ENCODE measurements at regions not wholly inside any gene's neighbourhood (a gene's known extent, or its start where the extent isn't known, plus 50 kb on each side); places are given as distances from the start of the nearest gene placed in this dataset.
"Not testable (repeated sequence)": the region's sequence is repeated elsewhere in the genome, so short reads cannot be mapped to it uniquely, and the experiment has no call there.

DNA sequence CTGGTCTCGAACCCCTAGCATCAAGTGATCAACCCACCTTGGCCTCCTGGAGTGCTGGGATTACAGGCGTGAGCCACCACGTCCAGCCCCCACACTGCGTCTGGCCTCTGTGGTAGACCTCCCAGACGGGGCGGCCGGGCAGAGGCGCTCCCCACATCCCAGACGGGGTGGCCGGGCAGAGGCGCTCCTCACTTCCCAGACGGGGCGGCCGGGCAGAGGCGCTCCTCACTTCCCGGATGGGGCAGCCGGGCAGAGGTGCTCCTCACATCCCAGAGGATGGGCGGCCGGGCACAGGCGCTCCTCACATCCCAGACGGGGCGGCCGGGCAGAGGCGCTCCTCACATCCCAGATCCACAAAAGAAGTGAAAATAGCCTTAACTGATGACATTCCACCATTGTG is 1891.0 kb upstream of the CDH9 start:
- DNase-seq (ENCODE audit: low read depth in 2 of 2), result not testable (repeated sequence)

DNA sequence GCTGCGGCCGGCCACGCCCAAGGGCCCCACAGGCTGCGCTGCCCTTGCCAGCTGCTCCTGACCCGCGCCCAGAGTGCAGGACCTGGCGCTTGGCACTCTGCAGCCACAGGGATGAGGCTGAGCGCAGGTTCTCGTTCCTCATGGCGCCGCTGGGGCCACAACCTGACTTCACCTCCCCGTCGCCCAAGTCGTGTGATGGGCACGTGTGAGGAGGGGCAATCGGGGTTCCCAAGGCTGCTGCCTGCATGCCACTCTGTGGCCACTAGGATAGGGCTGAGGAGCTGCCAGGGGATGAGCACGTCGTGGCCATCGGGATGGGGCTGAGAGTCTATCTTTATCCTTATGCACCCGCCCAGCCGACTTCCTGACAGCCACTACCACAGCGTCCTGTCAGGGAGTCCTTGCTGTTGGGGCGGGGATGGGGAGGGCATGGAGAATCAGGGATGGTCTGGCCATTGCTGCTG is 1890.0 kb upstream of the CDH9 start:
- DNase-seq (ENCODE audit: low read depth in 2 of 2), result not testable (repeated sequence)

DNA sequence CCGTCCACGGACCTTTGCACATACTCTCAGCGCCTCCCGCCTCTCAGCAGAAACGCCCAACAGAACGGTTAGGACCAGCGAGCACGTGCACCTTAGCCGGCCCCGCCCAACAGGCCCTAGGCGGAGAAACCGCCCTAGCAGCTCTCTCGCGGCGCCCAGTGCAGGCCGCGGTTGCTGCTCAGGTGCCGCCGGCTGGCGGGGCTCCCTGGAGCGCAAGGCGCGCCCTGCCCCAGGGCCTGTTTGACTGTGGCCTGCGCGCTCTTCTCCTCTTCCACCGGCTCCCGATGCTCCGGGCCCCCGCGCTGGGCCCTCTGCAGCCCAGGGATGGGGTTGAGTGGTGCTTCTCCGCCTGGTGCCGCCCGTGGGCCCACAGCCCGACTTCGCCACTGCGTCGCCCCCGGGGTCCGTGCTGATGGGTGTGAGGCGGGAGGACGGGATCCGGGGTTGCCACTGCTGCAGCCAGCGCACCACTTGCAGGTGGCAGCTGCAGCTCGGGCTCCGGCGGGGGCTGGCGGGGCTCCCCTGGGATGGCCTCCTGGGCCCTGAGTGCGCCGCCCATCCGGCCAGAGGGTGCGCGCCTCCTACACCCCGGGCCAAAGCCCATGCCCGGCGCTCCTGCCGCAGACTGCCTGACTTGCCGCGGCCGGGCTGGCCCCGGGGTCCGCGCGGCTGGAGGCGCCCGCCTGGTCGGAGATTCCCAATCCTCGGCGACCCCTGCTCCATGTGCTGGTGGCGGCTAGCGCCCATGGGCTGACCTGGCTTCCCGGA is 1889.4 kb upstream of the CDH9 start:
- no peak for DNase-seq (ENCODE audit: low read depth in 2 of 2)

DNA sequence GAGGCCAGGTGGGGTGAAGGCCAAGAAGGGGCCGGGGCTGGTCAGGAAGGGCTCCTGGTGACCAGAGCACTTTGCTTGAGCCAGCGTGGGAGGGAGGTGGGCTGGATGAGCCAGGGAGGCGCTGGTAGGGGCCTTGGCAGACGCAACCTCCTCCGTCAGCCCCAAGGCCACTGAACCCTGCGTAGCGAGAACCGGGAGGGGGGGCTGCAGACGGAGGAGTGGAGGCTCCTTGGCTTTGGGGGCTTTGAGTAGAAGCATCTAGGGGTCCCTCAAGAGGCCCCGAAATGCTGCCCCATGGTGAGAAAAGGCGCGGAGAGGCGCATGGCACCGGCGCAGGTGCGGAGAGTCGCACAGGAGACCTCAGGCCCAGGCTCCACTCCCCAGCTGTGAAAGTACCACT is 1888.0 kb upstream of the CDH9 start:
- DNase-seq (ENCODE audit: low read depth in 2 of 2), result no peak

DNA sequence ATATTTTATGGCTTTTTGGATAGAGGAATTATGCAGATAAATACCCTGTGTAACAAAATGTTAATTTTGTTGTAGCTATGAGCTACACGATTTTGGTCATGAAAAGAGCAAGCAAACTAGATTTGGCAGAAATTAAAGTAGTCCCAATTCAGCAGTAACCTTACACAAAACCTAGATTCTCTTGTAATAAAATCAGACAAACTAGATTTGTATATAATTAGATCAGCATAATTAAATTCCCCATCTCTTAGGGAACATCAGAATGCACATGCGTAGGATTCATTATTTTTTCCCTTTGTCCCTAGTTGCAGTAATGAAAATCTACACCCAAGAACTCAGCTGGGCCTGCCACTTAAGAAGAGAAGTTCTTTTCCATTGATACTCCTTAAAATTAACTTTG is 1879.2 kb upstream of the CDH9 start:
- DNase-seq (ENCODE audit: low read depth in 2 of 2), result no peak

DNA sequence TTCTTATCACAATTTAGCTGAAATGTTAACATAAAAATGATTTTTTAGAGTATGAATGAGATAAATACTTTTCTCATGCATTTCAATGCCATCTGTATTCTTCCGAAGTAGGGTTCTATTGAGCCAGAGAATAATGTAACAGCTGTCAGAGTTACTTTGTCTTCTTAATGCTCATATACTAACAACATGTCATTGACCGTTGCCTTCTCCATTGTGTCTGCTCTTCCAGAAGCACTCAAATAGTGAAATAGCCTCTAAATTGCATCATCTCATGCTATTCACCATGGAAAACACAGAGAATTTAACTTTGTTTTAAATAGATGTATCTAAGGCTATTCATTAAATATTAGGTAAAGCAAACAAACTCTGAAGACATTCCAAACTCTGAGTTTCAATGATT is 1875.9 kb upstream of the CDH9 start:
- DNase-seq (ENCODE audit: low read depth in 2 of 2), result no peak

DNA sequence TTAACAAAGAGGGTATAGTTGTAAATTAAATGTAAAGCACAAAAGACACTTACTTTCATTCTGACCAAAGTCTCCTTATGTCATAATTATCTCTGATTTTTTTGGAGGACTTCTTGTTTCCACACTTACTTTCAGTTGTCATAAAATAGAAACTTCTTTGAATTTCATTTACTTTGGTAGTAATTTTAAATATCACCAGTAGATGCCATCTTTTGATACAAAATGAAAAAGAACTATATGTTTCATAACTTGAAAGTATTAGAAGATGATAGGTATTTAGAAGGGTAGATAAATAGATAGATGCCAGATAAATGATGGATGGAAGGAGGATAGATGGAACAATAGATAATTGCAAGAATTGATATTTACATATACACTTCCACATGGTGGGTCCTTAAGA is 1865.3 kb upstream of the CDH9 start:
- DNase-seq (ENCODE audit: low read depth in 2 of 2), result no peak

DNA sequence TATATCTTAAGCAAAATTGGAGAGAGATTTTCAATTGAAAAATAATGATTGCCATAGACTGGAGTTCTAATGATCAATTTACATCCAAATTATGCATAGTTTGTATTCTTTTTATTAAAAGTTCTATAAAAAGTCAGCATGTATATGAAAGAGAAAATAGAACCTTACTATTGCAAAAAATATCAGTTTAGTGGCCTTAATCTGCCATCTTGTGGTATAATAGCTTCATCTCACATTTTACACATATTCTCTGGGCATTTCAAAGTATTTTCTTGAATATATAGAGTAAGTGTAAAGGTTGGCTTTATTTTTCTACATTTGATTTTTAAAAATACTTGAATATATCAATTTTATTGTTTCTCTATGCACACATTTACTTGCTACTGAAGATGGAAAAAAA is 1858.6 kb upstream of the CDH9 start:
- DNase-seq (ENCODE audit: low read depth in 2 of 2), result no peak

DNA sequence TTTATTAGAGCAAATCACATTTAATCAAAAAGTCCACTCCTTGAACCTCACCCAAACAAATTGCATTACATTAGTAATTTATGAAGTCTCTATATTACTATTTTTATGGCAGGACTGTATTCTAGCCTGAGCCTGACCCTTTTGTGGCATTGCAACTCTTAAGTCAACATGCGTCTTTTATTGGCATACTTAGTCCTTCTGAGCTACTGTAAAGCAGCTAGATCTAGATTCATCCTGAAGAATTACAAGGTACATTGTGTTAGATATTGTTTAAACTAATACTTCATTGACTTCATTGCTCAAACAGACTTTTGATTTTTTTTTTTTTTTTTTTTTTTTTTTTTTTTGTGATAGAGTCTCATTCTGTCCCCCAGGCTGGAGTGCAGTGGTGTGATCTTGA is 1842.5 kb upstream of the CDH9 start:
- no peak for DNase-seq (ENCODE audit: low read depth in 2 of 2)

DNA sequence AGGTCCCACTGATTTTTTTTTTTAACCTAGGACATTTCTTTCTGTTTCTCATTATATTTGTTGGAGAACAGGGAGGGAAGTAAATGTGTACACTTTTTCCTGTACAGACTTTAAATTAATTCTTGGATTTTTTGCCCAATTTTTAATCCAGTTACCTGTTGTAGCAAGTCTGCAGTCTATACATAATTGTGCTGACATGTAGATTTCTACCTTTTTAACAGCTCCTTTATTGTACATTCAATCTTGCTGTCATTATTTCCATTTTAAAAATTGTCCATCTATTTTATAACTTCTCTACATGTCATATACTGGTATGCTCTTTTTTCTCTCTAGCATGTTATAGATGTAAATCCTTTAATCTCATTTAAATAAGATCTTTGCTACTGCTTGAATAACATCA is 1838.7 kb upstream of the CDH9 start:
- DNase-seq (ENCODE audit: low read depth in 2 of 2), result no peak

DNA sequence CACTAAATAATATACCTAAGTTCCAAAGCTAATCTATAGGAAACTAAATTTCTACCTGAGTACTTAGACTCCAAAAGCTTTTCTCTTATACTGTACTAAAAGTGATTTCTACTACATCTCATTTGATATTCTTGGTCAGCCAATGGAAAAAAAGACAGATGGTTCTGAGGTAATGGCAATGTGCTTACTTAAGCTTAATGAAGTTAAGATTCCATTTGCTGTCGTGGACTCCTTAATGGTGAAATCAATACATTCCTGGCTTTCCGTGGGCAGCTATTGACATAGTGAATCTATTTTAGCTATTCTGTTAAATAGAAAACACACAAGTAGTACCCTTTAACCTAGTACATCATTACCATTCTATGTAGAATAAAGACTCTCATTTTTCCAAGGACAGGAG is 1825.6 kb upstream of the CDH9 start:
- DNase-seq (ENCODE audit: low read depth in 2 of 2), result no peak

DNA sequence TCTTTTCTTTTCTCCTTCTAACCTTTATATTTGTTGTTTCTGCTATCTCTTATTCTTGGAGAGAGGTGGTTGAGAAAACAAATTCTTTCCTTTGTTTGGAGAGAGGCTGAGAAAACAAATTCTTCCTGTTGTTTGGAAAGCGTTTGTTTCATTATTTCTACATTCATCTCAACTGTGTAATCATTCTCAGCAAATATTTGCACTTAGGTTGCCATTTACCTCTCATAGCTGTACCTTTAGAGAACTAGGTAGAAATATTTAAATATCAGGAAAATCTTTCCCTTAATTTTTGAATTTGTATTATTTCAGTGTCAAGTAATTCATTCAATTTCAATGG is 1824.4 kb upstream of the CDH9 start:
- DNase-seq (ENCODE audit: low read depth in 2 of 2), result no peak

DNA sequence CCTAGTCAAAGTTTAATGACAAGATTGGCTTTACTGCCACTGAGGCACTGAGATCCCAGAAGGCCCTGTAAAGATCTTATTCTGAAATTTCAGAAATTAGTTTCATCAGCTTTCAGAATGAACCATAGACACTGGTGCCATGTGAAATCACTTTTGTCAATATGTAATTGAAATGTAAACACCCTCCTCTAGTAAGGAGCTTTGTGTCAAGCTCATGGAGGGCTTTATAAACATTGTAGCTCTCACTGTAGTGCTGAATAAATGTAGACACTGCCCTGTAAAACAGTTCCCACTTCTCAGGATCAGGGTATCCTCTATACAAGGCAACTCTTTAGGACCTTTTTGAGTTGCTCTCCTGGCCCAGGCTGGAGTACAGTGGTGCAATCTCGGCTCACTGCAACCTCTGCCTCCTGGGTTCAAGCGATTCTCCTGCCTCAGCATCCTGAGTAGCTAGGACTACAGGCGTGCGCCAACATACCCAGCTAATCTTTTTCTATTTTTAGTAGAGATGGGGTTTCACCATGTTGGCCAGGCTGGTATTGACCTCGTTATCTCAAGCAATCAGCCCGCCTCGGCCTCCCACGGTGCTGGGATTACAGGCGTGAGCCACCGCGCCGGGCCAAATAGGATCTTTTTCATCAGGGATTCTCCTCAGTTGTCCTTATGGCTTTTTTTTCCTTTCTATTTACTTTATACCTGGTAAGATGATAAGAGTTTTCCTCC is 1823.9 kb upstream of the CDH9 start:
- DNase-seq (ENCODE audit: low read depth in 2 of 2), result no peak

DNA sequence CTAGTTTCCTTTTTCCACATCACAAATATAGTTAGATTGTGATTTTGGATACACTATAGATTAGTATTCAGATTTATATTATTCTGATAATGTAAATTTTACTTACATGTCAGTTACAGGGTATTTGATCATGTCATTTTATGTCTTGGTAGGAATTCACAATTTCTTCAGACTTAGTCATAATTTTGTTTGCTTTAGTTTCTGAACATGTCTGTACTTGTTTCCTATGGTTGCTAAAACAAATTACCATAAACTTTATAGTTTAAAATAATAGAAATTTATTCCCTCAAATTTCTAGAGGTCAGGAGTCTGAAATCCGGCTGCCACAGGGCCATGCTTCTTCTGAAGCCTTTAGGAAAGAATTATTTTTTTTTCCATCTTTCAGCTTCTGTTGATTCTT is 1817.2 kb upstream of the CDH9 start:
- DNase-seq (ENCODE audit: low read depth in 2 of 2), result no peak

DNA sequence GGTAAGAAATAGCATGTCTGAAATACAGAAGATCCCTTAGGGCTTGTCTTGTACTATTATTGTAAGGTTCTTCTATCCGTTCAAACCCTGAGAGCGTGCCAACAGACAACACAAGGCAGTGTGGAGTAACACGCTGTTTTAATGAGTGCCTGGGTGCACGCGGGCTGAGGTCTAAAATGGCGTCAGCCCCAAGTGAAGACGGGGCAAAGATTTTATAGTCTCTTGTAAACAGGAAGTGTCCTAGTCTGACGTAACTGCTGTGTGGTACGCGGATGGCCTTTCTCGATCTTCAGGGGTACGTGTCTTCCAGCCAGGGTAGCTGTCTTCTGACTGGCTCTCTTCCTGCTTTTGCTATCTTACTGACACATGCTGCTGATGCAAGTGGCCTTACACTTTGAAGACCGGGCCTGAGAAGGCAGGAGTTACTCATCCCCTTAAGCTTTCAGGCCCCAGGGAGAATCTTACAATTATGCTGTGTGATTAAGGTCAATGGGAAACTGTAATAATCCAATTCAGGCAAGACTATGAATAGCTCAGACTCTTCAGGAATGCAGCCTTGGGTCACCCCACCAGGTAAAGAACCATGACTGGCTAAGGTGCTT is 1812.0 kb upstream of the CDH9 start:
- DNase-seq (ENCODE audit: low read depth in 2 of 2), result no peak

DNA sequence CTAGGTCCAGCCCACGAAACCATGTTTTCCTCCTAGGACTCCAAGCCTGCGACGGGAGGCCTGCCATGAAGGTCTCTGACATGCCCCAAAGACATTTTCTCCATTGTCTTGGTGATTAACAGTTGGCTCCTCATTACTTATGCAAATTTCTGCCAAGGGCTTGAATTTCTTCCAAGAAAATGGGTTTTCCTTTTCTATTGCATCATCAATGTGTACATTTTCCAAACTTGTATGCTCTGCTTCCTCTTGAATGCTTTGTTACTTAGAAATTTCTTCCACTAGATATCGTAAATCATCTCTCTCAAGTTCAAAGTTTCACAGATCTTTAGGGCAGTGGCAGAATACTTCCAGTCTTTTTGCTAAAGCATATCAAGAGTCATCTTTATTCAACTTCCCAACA is 1792.7 kb upstream of the CDH9 start:
- DNase-seq (ENCODE audit: low read depth in 2 of 2), result no peak

DNA sequence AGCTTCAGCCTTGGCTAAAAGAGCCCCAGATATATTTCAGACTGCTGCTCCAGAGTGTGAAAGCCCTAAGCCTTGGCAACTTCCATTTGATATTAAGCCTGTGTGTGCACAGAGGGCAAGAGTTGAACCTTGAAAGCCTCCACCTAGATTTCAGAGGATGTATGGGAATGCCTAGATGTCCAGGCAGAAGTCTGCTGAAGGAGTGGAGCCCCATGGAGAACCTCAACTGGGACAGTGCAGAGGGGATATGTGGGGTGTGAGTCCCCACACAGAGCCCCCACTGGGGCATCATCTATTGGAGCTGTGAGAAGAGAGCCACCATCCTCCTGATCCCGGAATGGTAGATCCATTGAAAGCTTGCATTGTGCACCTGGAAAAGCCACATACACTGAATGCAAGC is 1784.8 kb upstream of the CDH9 start:
- DNase-seq (ENCODE audit: low read depth in 2 of 2), result no peak

DNA sequence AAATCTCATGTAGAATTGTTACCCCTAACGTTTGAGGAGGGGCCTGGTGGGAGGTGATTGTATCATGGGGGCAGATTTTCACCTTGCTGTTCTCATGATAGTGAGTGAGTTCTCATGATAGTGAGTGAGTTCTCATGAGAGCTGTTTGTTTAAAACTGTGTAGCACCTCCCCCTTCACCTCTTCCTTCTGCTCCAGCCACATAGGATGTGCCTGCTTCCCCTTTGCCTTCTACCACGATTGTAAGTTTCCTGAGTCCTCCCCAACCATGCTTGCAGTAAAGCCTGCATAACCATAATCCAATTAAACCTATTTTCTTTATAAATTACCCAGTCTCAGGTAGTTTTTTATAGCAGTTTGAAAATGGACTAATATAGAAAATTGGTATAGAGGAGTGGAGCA is 1783.7 kb upstream of the CDH9 start:
- no peak for DNase-seq (ENCODE audit: low read depth in 2 of 2)

DNA sequence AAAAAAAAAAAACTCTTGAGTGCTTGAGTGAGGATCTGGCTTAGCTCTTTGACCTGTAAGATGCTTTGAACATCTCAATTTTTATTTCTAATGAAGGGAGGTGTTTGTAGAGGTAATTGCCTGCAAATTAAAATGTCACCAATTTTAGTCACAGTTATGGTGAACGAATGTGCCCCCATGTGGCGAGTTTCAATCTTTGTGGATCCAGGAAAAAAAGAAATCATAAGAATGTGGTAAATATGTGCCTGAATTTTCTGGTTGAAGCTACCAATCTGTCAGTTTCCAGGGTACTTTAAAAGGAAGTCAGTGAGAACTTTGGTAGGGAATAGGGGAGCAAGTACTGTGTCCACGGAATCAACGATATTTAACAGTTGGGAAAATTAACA is 1772.4 kb upstream of the CDH9 start:
- no peak for DNase-seq (ENCODE audit: low read depth in 2 of 2)

DNA sequence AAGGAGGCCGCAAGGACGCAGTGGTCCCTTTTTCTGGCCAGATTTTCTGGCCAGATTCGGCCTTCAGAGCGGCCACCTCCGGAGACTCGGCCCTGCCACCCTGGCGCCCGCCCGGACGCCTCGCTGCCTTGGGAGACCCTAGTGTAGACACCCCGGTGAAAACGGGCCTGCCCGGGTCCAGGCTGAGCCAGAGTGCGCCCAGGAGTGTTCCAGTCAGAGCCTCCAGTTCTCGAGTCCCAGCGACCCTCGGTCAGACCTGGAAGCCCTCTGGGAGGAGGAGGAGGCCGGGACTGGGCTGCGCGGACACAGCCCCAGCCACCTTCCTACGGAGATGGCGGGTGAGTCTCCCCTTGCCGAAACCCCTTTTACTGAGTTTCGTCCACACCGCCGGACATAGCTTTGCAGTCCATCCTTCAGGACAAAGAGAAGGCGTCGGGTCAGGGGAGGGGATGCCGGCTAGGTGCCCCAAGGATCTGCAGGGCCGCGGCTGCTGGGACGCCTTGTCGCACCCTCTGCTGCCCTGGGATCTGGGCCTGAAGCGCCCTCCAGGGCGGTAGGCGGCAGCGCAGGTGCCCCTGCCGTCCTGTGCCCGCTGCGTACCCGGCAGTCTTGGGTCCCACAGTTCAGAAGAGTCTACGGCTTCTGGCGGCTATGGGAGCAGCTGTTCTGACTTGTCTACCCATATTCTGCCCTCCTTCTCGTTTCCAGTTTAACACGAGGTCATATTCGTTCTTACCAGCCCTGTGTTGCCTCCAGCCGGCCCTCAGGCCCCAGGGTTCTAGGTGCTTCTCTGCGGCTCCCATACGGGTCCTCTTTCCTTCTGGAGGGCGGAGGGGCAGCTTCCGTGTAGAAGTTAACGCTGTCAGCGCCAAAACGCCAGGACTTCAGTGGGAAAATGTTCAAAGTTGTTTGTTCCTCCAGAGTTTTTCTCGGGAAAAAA is 1771.7 kb upstream of the CDH9 start:
- DNase-seq (ENCODE audit: low read depth in 2 of 2), result no peak

DNA sequence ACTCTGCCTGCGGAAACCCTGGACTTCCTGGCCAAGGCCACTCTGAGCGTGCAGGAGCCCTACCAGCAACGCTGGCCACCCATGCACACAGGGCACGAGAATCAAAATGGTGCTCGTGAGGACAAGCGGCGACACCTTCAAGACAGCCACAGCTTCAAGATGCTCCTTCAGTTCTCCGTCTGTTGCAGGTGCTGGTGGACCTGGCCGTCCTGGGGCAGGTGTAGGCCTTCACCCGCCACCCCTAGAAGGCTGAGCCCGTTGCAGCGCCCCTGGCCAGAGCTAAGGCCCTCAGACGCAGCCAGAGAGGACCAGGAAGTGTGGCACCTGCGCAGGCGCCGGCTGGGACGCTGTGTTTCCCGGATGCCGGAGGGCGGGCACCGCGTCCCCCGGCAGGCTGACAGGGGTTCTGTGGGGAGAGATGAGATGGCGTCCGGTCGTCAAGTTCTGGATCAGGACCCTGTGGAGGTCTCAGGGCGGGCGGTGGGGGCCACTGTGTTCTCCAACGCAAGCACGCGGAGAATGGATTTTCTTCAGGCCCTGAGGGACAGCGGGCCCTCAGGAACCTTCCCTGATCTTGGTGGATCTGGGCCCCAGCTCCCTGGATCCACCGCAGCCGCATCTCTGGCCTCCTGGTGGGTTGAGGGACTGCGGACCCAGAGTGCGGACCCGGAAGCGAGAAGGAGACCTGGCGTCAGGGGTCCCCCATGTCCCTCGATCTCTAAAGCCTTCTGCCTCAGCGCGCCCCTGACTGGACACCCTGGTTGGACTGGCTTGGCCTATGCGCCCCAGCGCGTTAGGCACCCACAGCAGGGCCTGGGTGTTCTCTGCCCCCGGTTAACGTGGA is 1770.8 kb upstream of the CDH9 start:
- DNase-seq (ENCODE audit: low read depth in 2 of 2), result no peak
